ENCODE measurements at regions not wholly inside any gene's neighbourhood (a gene's known extent, or its start where the extent isn't known, plus 50 kb on each side); places are given as distances from the start of the nearest gene placed in this dataset.

GRCh38 chr1:95388031-95388430 lies 154.0 kb downstream of the RWDD3 start:
- Histone ChIP-seq H3K4me3 (ENCODE audit: extremely low read depth in 1 of 4, insufficient read depth in 2 of 4, low read depth in 3 of 4, low read length in 4 of 4) (no peak overlapping the region), H3K9ac (replicated peaks in 1 of 4; ENCODE audit: extremely low read depth in 1 of 4, low read depth in 3 of 4, low read length in 3 of 4) (no peak overlapping the region), H3K27me3 (replicated peaks in 1 of 4; ENCODE audit: control insufficient read depth in 3 of 4, extremely low read depth in 1 of 4, insufficient read depth in 3 of 4, low read length in 3 of 4) (peaks cover 0 to 1% (median 0%) of the 10 kb centered on the region in 4 experiments; a peak in 1 of 7 replicates), H4K20me1 (replicated peaks in 1 of 2; ENCODE audit: control insufficient read depth in 1 of 2, insufficient read depth in 2 of 2, low read length in 2 of 2) (peaks cover 0 to 2% of the 10 kb centered on the region in 2 experiments), H3K14ac (ENCODE audit: insufficient read length) (no peak overlapping the region), H4K5ac (ENCODE audit: insufficient read length, low read depth, low read length) (no peak overlapping the region), H2BK20ac (ENCODE audit: low read length) (no peak overlapping the region), H4K91ac (replicated peaks; ENCODE audit: insufficient read length, low read length) (no peak overlapping the region), H3K4me1 (replicated peaks in 1 of 4; ENCODE audit: control insufficient read depth in 3 of 4, insufficient read depth in 4 of 4, low read length in 3 of 4) (no peaks in the 10 kb centered on the region), H3K23me2 (ENCODE audit: low read depth, low read length) (no peaks in the 10 kb centered on the region), H3K9me3 (ENCODE audit: insufficient read depth in 2 of 2, low read depth in 1 of 2, low read length in 1 of 2) (no peaks in the 10 kb centered on the region), H2BK5ac (ENCODE audit: low read depth, low read length) (no peak overlapping the region), H3K27ac (ENCODE audit: low read depth, low read length) (no peak overlapping the region), H3K4me2 (ENCODE audit: insufficient read depth in 1 of 2, low read depth in 2 of 2, low read length in 2 of 2) (no peak overlapping the region), H2BK12ac (ENCODE audit: low read depth, low read length) (no peak overlapping the region), H2AK5ac (ENCODE audit: low read depth, low read length) (no peak overlapping the region), H3K79me1 (ENCODE audit: low read depth, low read length) (no peaks in the 10 kb centered on the region), H3K18ac (ENCODE audit: extremely low read depth, low read length) (no peak overlapping the region), H2BK120ac (replicated peaks; ENCODE audit: low read depth, low read length) (no peak overlapping the region), H2AFZ (ENCODE audit: low read length) (no peak overlapping the region), H3K56ac (replicated peaks; ENCODE audit: insufficient read length, low read depth, low read length) (no peak overlapping the region), H2BK15ac (ENCODE audit: low read length) (no peak overlapping the region), H3K4ac (replicated peaks; ENCODE audit: insufficient read length, low read depth, low read length) (no peak overlapping the region), H3K23ac (ENCODE audit: insufficient read length) (no peak overlapping the region), H3K79me2 (ENCODE audit: control insufficient read depth in 1 of 2, insufficient read depth in 2 of 2, low read length in 2 of 2) (no peaks in the 10 kb centered on the region), H3K36me3 (ENCODE audit: control insufficient read depth in 2 of 4, insufficient read depth in 4 of 4, low read length in 3 of 4) (no peaks in the 10 kb centered on the region), H4K8ac (ENCODE audit: extremely low read depth, insufficient read depth, low read length) (no peak overlapping the region)
- DNase-seq (ENCODE audit: low read depth in 1 of 2, low spot score in 2 of 2) (no peak), FAIRE-seq (no peak)
- WGBS, 2 experiments (ENCODE audit: extremely low coverage in 1 of 2, insufficient coverage in 1 of 2, insufficient read length in 1 of 2, insufficient replicate concordance in 2 of 2, low coverage in 1 of 2, low lambda C conversion rate in 2 of 2, missing lambda C conversion rate in 1 of 2) = 91% methylated on average over 3 of the region's 3 CpGs; no CpG with 5 or more reads in 1 of the 2 experiments
- ChIA-PET POLR2A (ENCODE audit: partially characterized antibody) (no interaction called here), CTCF (ENCODE audit: partially characterized antibody) (no interaction called here)
- TF ChIP-seq BCL11A (IDR thresholded peaks at IDR 0.05; ENCODE audit: low read depth in 2 of 2, low read length in 2 of 2) (no peak), POU5F1 (IDR thresholded peaks at IDR 0.05; ENCODE audit: low read depth, low read length) (no peak), NRF1 (IDR thresholded peaks at IDR 0.05; ENCODE audit: low read depth, low read length) (no peak), RFX5 (IDR thresholded peaks at IDR 0.05; ENCODE audit: borderline replicate concordance, low read depth, low read length) (no peak), HDAC2 (IDR thresholded peaks at IDR 0.05; ENCODE audit: borderline replicate concordance in 1 of 2, low read depth in 2 of 2, low read length in 2 of 2) (no peak)

All from H1 (cell line).